H9 (cell line): ENCODE measurements at regions not wholly inside any gene's neighbourhood (a gene's known extent, or its start where the extent isn't known, plus 50 kb on each side); places are given as distances from the start of the nearest gene placed in this dataset.

Source experiments
- DNase-seq: peaks from one replicate; pipeline ENCODE4 v3.0.0-alpha.2; 2017
- H2AFZ ChIP-seq: one replicate; pipeline ENCODE4 v1.6.1; 2013; ENCODE audit warnings: mild to moderate bottlenecking, low read length, control low read depth, moderate library complexity
- H2AK5ac ChIP-seq: 2 replicates; pipeline ENCODE4 v1.6.1; 2013; ENCODE audit warnings: low read length, control low read depth, mixed read lengths; ENCODE audit not compliant: insufficient read length
- H2BK120ac ChIP-seq: one replicate; pipeline ENCODE4 v1.6.1; 2013; ENCODE audit warnings: low read depth, mild to moderate bottlenecking, low read length, control low read depth, inconsistent platforms; ENCODE audit not compliant: poor library complexity, severe bottlenecking
- H2BK12ac ChIP-seq: 2 replicates; pipeline ENCODE4 v1.6.1; 2013; ENCODE audit warnings: low read length, control low read depth, mixed read lengths, low read depth; ENCODE audit not compliant: insufficient read length
- H2BK15ac ChIP-seq: 2 replicates; pipeline ENCODE4 v1.6.1; 2013; ENCODE audit warnings: low read depth, low read length, control low read depth
- H2BK20ac ChIP-seq: one replicate; pipeline ENCODE4 v1.6.1; 2013; ENCODE audit warnings: low read depth, mild to moderate bottlenecking, low read length, control low read depth, inconsistent platforms; ENCODE audit not compliant: poor library complexity, severe bottlenecking
- H2BK5ac ChIP-seq: 2 replicates; pipeline ENCODE4 v1.6.1; 2013; ENCODE audit warnings: low read length, control low read depth, mixed read lengths; ENCODE audit not compliant: insufficient read length
- H3K14ac ChIP-seq: 2 replicates; pipeline ENCODE4 v1.6.1; 2013; ENCODE audit warnings: low read length, control low read depth; ENCODE audit not compliant: insufficient read depth
- H3K18ac ChIP-seq: 2 replicates; pipeline ENCODE4 v1.6.1; 2013; ENCODE audit warnings: low read depth, mild to moderate bottlenecking, mixed read lengths, low read length, control low read depth; ENCODE audit not compliant: insufficient read length
- H3K23ac ChIP-seq: 2 replicates; pipeline ENCODE4 v1.6.1; 2013; ENCODE audit warnings: low read length, control low read depth, mixed read lengths, low read depth; ENCODE audit not compliant: insufficient read length
- H3K23me2 ChIP-seq: 2 replicates; pipeline ENCODE4 v1.6.1; 2013; ENCODE audit warnings: low read depth, mild to moderate bottlenecking, mixed read lengths, low read length, control low read depth; ENCODE audit not compliant: insufficient read length, poor library complexity, severe bottlenecking
- H3K27ac ChIP-seq: 2 replicates; pipeline ENCODE4 v1.5.1; 2013; ENCODE audit warnings: low read length, control low read depth, mixed read lengths, low read depth; ENCODE audit not compliant: insufficient read length
- H3K27me3 ChIP-seq: 2 replicates; pipeline ENCODE4 v1.6.1; 2013; ENCODE audit warnings: low read length, control low read depth, inconsistent platforms; ENCODE audit not compliant: insufficient read depth
- H3K4ac ChIP-seq: 2 replicates; pipeline ENCODE4 v1.6.1; 2013; ENCODE audit warnings: low read depth, mild to moderate bottlenecking, control low read depth, inconsistent platforms, low read length, moderate library complexity
- H3K4me1 ChIP-seq: 2 replicates; pipeline ENCODE4 v1.6.1; 2013; ENCODE audit warnings: low read length, control low read depth, inconsistent platforms; ENCODE audit not compliant: insufficient read depth
- H3K4me2 ChIP-seq: 2 replicates; pipeline ENCODE4 v1.6.1; 2013; ENCODE audit warnings: low read length, control low read depth, mixed read lengths; ENCODE audit not compliant: insufficient read length, insufficient read depth
- H3K56ac ChIP-seq: 2 replicates; pipeline ENCODE4 v1.6.1; 2013; ENCODE audit warnings: low read depth, mild to moderate bottlenecking, mixed read lengths, low read length, control low read depth; ENCODE audit not compliant: insufficient read length
- H3K79me1 ChIP-seq: 2 replicates; pipeline ENCODE4 v1.6.1; 2013; ENCODE audit warnings: low read depth, mild to moderate bottlenecking, moderate library complexity, low read length, control low read depth, inconsistent platforms; ENCODE audit not compliant: insufficient read depth, poor library complexity, severe bottlenecking
- H3K79me2 ChIP-seq: 2 replicates; pipeline ENCODE4 v1.6.1; 2013; ENCODE audit warnings: low read length, control low read depth, inconsistent platforms; ENCODE audit not compliant: insufficient read depth
- H3K9ac ChIP-seq: 2 replicates; pipeline ENCODE4 v1.6.1; 2013; ENCODE audit warnings: low read length, control low read depth, mixed read lengths; ENCODE audit not compliant: insufficient read length; ENCODE audit errors: extremely low read depth
- H3K9me3 ChIP-seq: one replicate; pipeline ENCODE4 v1.6.1; 2013; ENCODE audit warnings: low read depth, low read length, inconsistent platforms; ENCODE audit not compliant: control insufficient read depth
- H3T11ph ChIP-seq: one replicate; pipeline ENCODE4 v1.6.1; 2013; ENCODE audit warnings: mild to moderate bottlenecking, low read length, control low read depth, inconsistent platforms
- H4K20me1 ChIP-seq: one replicate; pipeline ENCODE4 v1.6.1; 2013; ENCODE audit not compliant: control insufficient read depth, insufficient read length, insufficient read depth
- H4K5ac ChIP-seq: 2 replicates; pipeline ENCODE4 v1.6.1; 2013; ENCODE audit warnings: low read depth, mild to moderate bottlenecking, mixed read lengths, low read length, control low read depth; ENCODE audit not compliant: insufficient read length
- H4K8ac ChIP-seq: replicated peaks from 2 replicates; pipeline ENCODE4 v1.6.1; 2013; ENCODE audit warnings: low read length, control low read depth, mixed read lengths, low read depth; ENCODE audit not compliant: insufficient read length
- H4K91ac ChIP-seq: 2 replicates; pipeline ENCODE4 v1.6.1; 2013; ENCODE audit warnings: low read depth, mild to moderate bottlenecking, moderate library complexity, mixed read lengths, low read length, control low read depth; ENCODE audit not compliant: insufficient read length
- H3K27ac Mint-ChIP-seq, 3 experiments: 2 replicates in 2 of 3; 3 replicates in 1 of 3; pipeline ENCODE4 v1.8.0; 2020 to 2021; ENCODE audit warnings: mixed read lengths in 3 of 3, mild to moderate bottlenecking in 1 of 3, moderate library complexity in 1 of 3
- H3K27me3 Mint-ChIP-seq: 2 replicates; pipeline ENCODE4 v1.8.0; 2021; ENCODE audit warnings: low read depth, mild to moderate bottlenecking, moderate library complexity, mixed read lengths
- H3K36me3 Mint-ChIP-seq, 3 experiments: 2 replicates in 2 of 3; 3 replicates in 1 of 3; pipeline ENCODE4 v1.8.0; 2020 to 2021; ENCODE audit warnings: low read depth in 3 of 3, mixed read lengths in 3 of 3; ENCODE audit not compliant: insufficient read depth in 1 of 3
- H3K4me1 Mint-ChIP-seq, 2 experiments: 2 replicates each; pipeline ENCODE4 v1.8.0; 2020; ENCODE audit warnings: mixed read lengths in 2 of 2
- H3K4me3 Mint-ChIP-seq, 2 experiments: 2 replicates in 1 of 2; 3 replicates in 1 of 2; pipeline ENCODE4 v1.8.0; 2020 to 2021; ENCODE audit warnings: mild to moderate bottlenecking in 2 of 2, mixed read lengths in 2 of 2, moderate library complexity in 1 of 2
- H3K9me3 Mint-ChIP-seq, 2 experiments: 2 replicates in 1 of 2; 3 replicates in 1 of 2; pipeline ENCODE4 v1.8.0; 2020; ENCODE audit warnings: mild to moderate bottlenecking in 2 of 2, mixed read lengths in 2 of 2, moderate library complexity in 1 of 2
- WGBS: extraction: QIAGEN DNeasy Blood & Tissue Kit; methylation state at CpG from one replicate; pipeline ENCODE4 v1.1.7; 2013; ENCODE audit warnings: missing lambda C conversion rate, low lambda C conversion rate, mixed read lengths; ENCODE audit not compliant: insufficient read length; ENCODE audit errors: extremely low coverage; 5-methylcytosine and 5-hydroxymethylcytosine counted together
- TF ChIP-seq, protein P1 (sequence below): fragments of 200-600 bp; sonication (generic); conservative IDR thresholded peaks from 3 replicates; pipeline ENCODE4 v1.8.0; 2021; ENCODE audit warnings: antibody characterized with exemption, mild to moderate bottlenecking

- no peak overlapping the region for H2BK20ac ChIP-seq
- no peaks in the 10 kb centered on the region for H3K79me2 ChIP-seq
- no peak overlapping the region for H2AFZ ChIP-seq
- Mint-ChIP-seq H3K4me3 (no peak overlapping the region), H3K9me3 (peaks cover 21 to 24% of the 10 kb centered on the region in 2 experiments), H3K27ac (no peak overlapping the region), H3K27me3 (no peaks in the 10 kb centered on the region), H3K4me1 (peaks cover 3% of the 10 kb centered on the region in 2 experiments; a peak in 1 of 4 replicates), H3K36me3 (peaks cover 0 to 16% (median 5%) of the 10 kb centered on the region in 3 experiments; a peak in 5 of 7 replicates)
- no peak overlapping the region for H2BK120ac ChIP-seq
- H4K20me1 ChIP-seq: no peaks in the 10 kb centered on the region
- H3T11ph ChIP-seq: no peak overlapping the region
- H2AK5ac ChIP-seq: no peak overlapping the region
- H3K27ac ChIP-seq: no peak overlapping the region
- no peak overlapping the region for H3K4me2 ChIP-seq
- no peak overlapping the region for H4K8ac ChIP-seq
- no peaks in the 10 kb centered on the region for H3K23me2 ChIP-seq
- no peak overlapping the region for H4K5ac ChIP-seq
- WGBS: no CpG with 5 or more reads among the region's 1 CpG
- H4K91ac ChIP-seq: no peak overlapping the region
- DNase-seq: no peak
- no peak overlapping the region for H3K56ac ChIP-seq
- no peaks in the 10 kb centered on the region for H3K79me1 ChIP-seq
- H2BK15ac ChIP-seq: no peak overlapping the region
- H3K23ac ChIP-seq: no peak overlapping the region
- TF ChIP-seq, protein P1, sequence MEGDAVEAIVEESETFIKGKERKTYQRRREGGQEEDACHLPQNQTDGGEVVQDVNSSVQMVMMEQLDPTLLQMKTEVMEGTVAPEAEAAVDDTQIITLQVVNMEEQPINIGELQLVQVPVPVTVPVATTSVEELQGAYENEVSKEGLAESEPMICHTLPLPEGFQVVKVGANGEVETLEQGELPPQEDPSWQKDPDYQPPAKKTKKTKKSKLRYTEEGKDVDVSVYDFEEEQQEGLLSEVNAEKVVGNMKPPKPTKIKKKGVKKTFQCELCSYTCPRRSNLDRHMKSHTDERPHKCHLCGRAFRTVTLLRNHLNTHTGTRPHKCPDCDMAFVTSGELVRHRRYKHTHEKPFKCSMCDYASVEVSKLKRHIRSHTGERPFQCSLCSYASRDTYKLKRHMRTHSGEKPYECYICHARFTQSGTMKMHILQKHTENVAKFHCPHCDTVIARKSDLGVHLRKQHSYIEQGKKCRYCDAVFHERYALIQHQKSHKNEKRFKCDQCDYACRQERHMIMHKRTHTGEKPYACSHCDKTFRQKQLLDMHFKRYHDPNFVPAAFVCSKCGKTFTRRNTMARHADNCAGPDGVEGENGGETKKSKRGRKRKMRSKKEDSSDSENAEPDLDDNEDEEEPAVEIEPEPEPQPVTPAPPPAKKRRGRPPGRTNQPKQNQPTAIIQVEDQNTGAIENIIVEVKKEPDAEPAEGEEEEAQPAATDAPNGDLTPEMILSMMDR: no peak
- H3K9me3 ChIP-seq: no peaks in the 10 kb centered on the region
- H2BK5ac ChIP-seq: no peak overlapping the region
- H3K27me3 ChIP-seq: no peaks in the 10 kb centered on the region
- H3K9ac ChIP-seq: no peak overlapping the region
- no peak overlapping the region for H3K14ac ChIP-seq
- H3K4me1 ChIP-seq: no peaks in the 10 kb centered on the region
- no peak overlapping the region for H2BK12ac ChIP-seq
- no peak overlapping the region for H3K4ac ChIP-seq
- H3K18ac ChIP-seq: no peak overlapping the region
These were observed 231.5 kb downstream of the STK31 start for GRCh38 chr7:23941551-23941950.
